HEK293 (cell line): ENCODE measurements at regions not wholly inside any gene's neighbourhood (a gene's known extent, or its start where the extent isn't known, plus 50 kb on each side); places are given as distances from the start of the nearest gene placed in this dataset.

Experiments used
- CTCF ChIA-PET: fragments of 350-600 bp; formaldehyde crosslinking; extraction: SDS; loops from one replicate; lab custom pipeline; 2021; ENCODE audit warnings: antibody characterized with exemption; lab: Yijun Ruan, JAX
- POLR2A ChIA-PET: fragments of 300-600 bp; formaldehyde crosslinking; extraction: SDS; loops from one replicate; lab custom pipeline; 2020; ENCODE audit warnings: antibody characterized with exemption, inconsistent platforms; lab: Yijun Ruan, JAX
- H3K27ac ChIP-seq: fragments of 200-500 bp; sonication (Bioruptor generic); 2 replicates; pipeline ENCODE4 v1.5.1; 2014; ENCODE audit warnings: low read depth, low read length, control low read depth, inconsistent platforms; ENCODE audit errors: extremely low read depth
- H3K36me3 ChIP-seq, 2 experiments: fragments of 200-500 bp in 1 of 2; sonication (Bioruptor generic) in 1 of 2; 1 replicate in 1 of 2; 2 replicates in 1 of 2; pipeline ENCODE4 v1.5.1; 2014 to 2017; ENCODE audit warnings: inconsistent platforms in 2 of 2, low read length in 2 of 2; ENCODE audit not compliant: control insufficient read depth in 2 of 2, insufficient read depth in 1 of 2
- H3K4me1 ChIP-seq: fragments of 200-500 bp; sonication (Bioruptor generic); 2 replicates; pipeline ENCODE4 v1.5.1; 2014; ENCODE audit warnings: mild to moderate bottlenecking, low read length, inconsistent platforms; ENCODE audit not compliant: control insufficient read depth, insufficient read depth
- H3K4me3 ChIP-seq: 2 replicates; pipeline ENCODE4 v1.5.1; 2011; ENCODE audit warnings: low read depth, mild to moderate bottlenecking, control low read depth, low read length, moderate library complexity
- H3K9me3 ChIP-seq: fragments of 200-500 bp; sonication (Bioruptor generic); 2 replicates; pipeline ENCODE4 v1.5.1; 2014; ENCODE audit warnings: low read depth, low read length, inconsistent platforms; ENCODE audit not compliant: control insufficient read depth, insufficient read depth
- FEZF1 ChIP-seq: fragments of 450-650 bp; formaldehyde crosslinking; IDR thresholded peaks from 2 replicates; pipeline ENCODE4 v1.5.1; 2016; ENCODE audit warnings: missing biosample characterization, missing genetic modification characterization
- GLI2 ChIP-seq: fragments of 450-650 bp; formaldehyde crosslinking; IDR thresholded peaks from 2 replicates; pipeline ENCODE4; 2017; ENCODE audit warnings: missing biosample characterization, missing genetic modification characterization, low read depth, borderline replicate concordance
- OSR2 ChIP-seq: fragments of 450-650 bp; formaldehyde crosslinking; IDR thresholded peaks from 2 replicates; pipeline ENCODE4 v1.5.1; 2016; ENCODE audit warnings: missing biosample characterization, missing genetic modification characterization
- PRDM2 ChIP-seq: fragments of 450-650 bp; formaldehyde crosslinking; IDR thresholded peaks from 2 replicates; pipeline ENCODE4 v1.5.1; 2016; ENCODE audit warnings: missing biosample characterization, missing genetic modification characterization, borderline replicate concordance
- PRDM6 ChIP-seq: fragments of 450-650 bp; formaldehyde crosslinking; IDR thresholded peaks from 2 replicates; pipeline ENCODE4 v1.5.1; 2017; ENCODE audit warnings: missing biosample characterization, missing genetic modification characterization
- SALL2 ChIP-seq: fragments of 450-650 bp; formaldehyde crosslinking; IDR thresholded peaks from 2 replicates; pipeline ENCODE4 v1.5.0; 2017; ENCODE audit warnings: missing biosample characterization, mild to moderate bottlenecking, missing genetic modification characterization, borderline replicate concordance
- SP3 ChIP-seq: fragments of 450-650 bp; formaldehyde crosslinking; IDR thresholded peaks from 2 replicates; pipeline ENCODE4 v1.5.1; 2016; ENCODE audit warnings: missing biosample characterization, missing genetic modification characterization
- SP7 ChIP-seq: fragments of 450-650 bp; formaldehyde crosslinking; IDR thresholded peaks from 2 replicates; pipeline ENCODE4 v1.5.1; 2016; ENCODE audit warnings: missing biosample characterization, missing genetic modification characterization
- WT1 ChIP-seq: fragments of 450-650 bp; formaldehyde crosslinking; IDR thresholded peaks from 2 replicates; pipeline ENCODE4 v1.5.1; 2016; ENCODE audit warnings: missing biosample characterization, missing genetic modification characterization
- YY1 ChIP-seq: fragments of 450-650 bp; formaldehyde crosslinking; IDR thresholded peaks from 2 replicates; pipeline ENCODE4 v1.5.1; 2018; ENCODE audit warnings: missing biosample characterization, missing genetic modification characterization
- ZBTB17 ChIP-seq: fragments of 450-650 bp; formaldehyde crosslinking; IDR thresholded peaks from 2 replicates; pipeline ENCODE4 v1.5.1; 2016; ENCODE audit warnings: missing biosample characterization, missing genetic modification characterization
- ZBTB44 ChIP-seq: fragments of 450-650 bp; IDR thresholded peaks from 2 replicates; pipeline ENCODE4 v1.5.1; 2018; ENCODE audit warnings: missing biosample characterization, mild to moderate bottlenecking, missing genetic modification characterization
- ZNF146 ChIP-seq: fragments of 450-650 bp; formaldehyde crosslinking; IDR thresholded peaks from 2 replicates; pipeline ENCODE4 v1.5.1; 2016; ENCODE audit warnings: missing biosample characterization, missing genetic modification characterization
- ZNF221 ChIP-seq: fragments of 450-650 bp; formaldehyde crosslinking; IDR thresholded peaks from 2 replicates; pipeline ENCODE4 v1.5.1; 2017; ENCODE audit warnings: missing biosample characterization, missing genetic modification characterization, borderline replicate concordance
- ZNF23 ChIP-seq: fragments of 450-650 bp; formaldehyde crosslinking; IDR thresholded peaks from 2 replicates; pipeline ENCODE4 v1.5.1; 2016; ENCODE audit warnings: missing biosample characterization, missing genetic modification characterization, borderline replicate concordance
- ZNF426 ChIP-seq: fragments of 450-650 bp; formaldehyde crosslinking; IDR thresholded peaks from 2 replicates; pipeline ENCODE4 v1.5.1; 2017; ENCODE audit warnings: missing biosample characterization, missing genetic modification characterization, mild to moderate bottlenecking, inconsistent platforms, moderate library complexity
- ZNF433 ChIP-seq: fragments of 450-650 bp; formaldehyde crosslinking; IDR thresholded peaks from 2 replicates; pipeline ENCODE4 v1.5.1; 2016; ENCODE audit warnings: missing biosample characterization, missing genetic modification characterization, low read depth
- ZNF530 ChIP-seq: fragments of 450-650 bp; formaldehyde crosslinking; IDR thresholded peaks from 2 replicates; pipeline ENCODE4 v1.5.1; 2016; ENCODE audit warnings: low read depth, missing biosample characterization, missing genetic modification characterization
- ZNF558 ChIP-seq: fragments of 450-650 bp; formaldehyde crosslinking; IDR thresholded peaks from 2 replicates; pipeline ENCODE4 v1.5.1; 2016; ENCODE audit warnings: missing biosample characterization, missing genetic modification characterization
- ZNF560 ChIP-seq: fragments of 450-650 bp; formaldehyde crosslinking; IDR thresholded peaks from 2 replicates; pipeline ENCODE4 v1.5.1; 2017; ENCODE audit warnings: missing biosample characterization, missing genetic modification characterization, borderline replicate concordance
- ZNF792 ChIP-seq: fragments of 450-650 bp; formaldehyde crosslinking; IDR thresholded peaks from 2 replicates; pipeline ENCODE4 v1.5.1; 2016; ENCODE audit warnings: missing biosample characterization, missing genetic modification characterization

- TF ChIP-seq ZNF560, result no peak
- no peak for TF ChIP-seq ZNF426 (tag by site-specific recombination)
- no peak for TF ChIP-seq ZNF792 (tag by site-specific recombination)
- no peak for TF ChIP-seq ZNF221 (tag by site-specific recombination)
- TF ChIP-seq ZNF23 (tag by site-specific recombination), result no peak
- TF ChIP-seq FEZF1, result 0 out of 2 replicates have a peak, but pooled peaks have one; percentile 14
- TF ChIP-seq ZBTB17, result no peak
- TF ChIP-seq SALL2, result no peak
- no peak for TF ChIP-seq YY1 (tag by site-specific recombination)
- TF ChIP-seq ZNF558 (tag by site-specific recombination), result no peak
- TF ChIP-seq SP3 (tag by site-specific recombination), result no peak
- TF ChIP-seq ZBTB44 (tag by site-specific recombination), result peak; percentile 20; the same call in 1 of the 2 replicates
- TF ChIP-seq PRDM6 (tag by site-specific recombination), result peak; percentile 25
- TF ChIP-seq OSR2 (tag by site-specific recombination), result peak; percentile 63
- 0 out of 2 replicates have a peak, but pooled peaks have one; percentile 20 for TF ChIP-seq GLI2 (tag by site-specific recombination)
- TF ChIP-seq ZNF433 (tag by site-specific recombination), result no peak
- TF ChIP-seq SP7 (tag by site-specific recombination), result peak; percentile 18; the same call in 1 of the 2 replicates
- TF ChIP-seq PRDM2 (tag by site-specific recombination), result no peak
- no peak for TF ChIP-seq ZNF530 (tag by site-specific recombination)
- TF ChIP-seq WT1 (tag by site-specific recombination), result peak; percentile 76
- TF ChIP-seq ZNF146 (tag by site-specific recombination), result no peak
- Histone ChIP-seq H3K4me3 (no peak overlapping the region), H3K36me3 (no peaks in the 10 kb centered on the region), H3K9me3 (no peaks in the 10 kb centered on the region), H3K27ac (no peak overlapping the region), H3K4me1 (peaks cover 30% of the 10 kb centered on the region)
- POLR2A ChIA-PET, result no interaction called here
- CTCF ChIA-PET, result no interaction called here
Observed at GRCh38 chr5:88664645-88665044, 218.3 kb downstream of the MEF2C start.
